Central memory CD8-positive, alpha-beta T cell (primary cell): ENCODE measurements at regions not wholly inside any gene's neighbourhood (a gene's known extent, or its start where the extent isn't known, plus 50 kb on each side); places are given as distances from the start of the nearest gene placed in this dataset.

Source experiments
- ATAC-seq: fragments of 150-1000 bp; cut with Tn5 transposase; replicated peaks from 2 replicates; pipeline ENCODE4 v1.10.0; 2022; ENCODE audit warnings: mild to moderate bottlenecking, moderate FRiP score, moderate number of reproducible peaks; ENCODE audit not compliant: poor library complexity, severe bottlenecking; ENCODE audit errors: extremely low read depth
- DNase-seq, 2 donors: peaks; one replicate each; pipeline ENCODE4 v3.0.0; 2021; ENCODE audit warnings: low spot score in 2 of 2
- H3K27ac Mint-ChIP-seq: one replicate; pipeline ENCODE4 v1.8.0; 2022; ENCODE audit warnings: low read depth, mild to moderate bottlenecking, moderate library complexity, mixed read lengths
- H3K27me3 Mint-ChIP-seq: one replicate; pipeline ENCODE4 v1.8.0; 2022; ENCODE audit warnings: mixed read lengths
- H3K36me3 Mint-ChIP-seq: one replicate; pipeline ENCODE4 v1.8.0; 2022; ENCODE audit warnings: mild to moderate bottlenecking, moderate library complexity, mixed read lengths; ENCODE audit not compliant: insufficient read depth
- H3K4me1 Mint-ChIP-seq: one replicate; pipeline ENCODE4 v1.8.0; 2022; ENCODE audit warnings: mixed read lengths
- H3K4me3 Mint-ChIP-seq: one replicate; pipeline ENCODE4 v1.8.0; 2022; ENCODE audit warnings: mild to moderate bottlenecking, moderate library complexity, mixed read lengths
- H3K9me3 Mint-ChIP-seq: one replicate; pipeline ENCODE4 v1.8.0; 2022; ENCODE audit warnings: mixed read lengths

DNA sequence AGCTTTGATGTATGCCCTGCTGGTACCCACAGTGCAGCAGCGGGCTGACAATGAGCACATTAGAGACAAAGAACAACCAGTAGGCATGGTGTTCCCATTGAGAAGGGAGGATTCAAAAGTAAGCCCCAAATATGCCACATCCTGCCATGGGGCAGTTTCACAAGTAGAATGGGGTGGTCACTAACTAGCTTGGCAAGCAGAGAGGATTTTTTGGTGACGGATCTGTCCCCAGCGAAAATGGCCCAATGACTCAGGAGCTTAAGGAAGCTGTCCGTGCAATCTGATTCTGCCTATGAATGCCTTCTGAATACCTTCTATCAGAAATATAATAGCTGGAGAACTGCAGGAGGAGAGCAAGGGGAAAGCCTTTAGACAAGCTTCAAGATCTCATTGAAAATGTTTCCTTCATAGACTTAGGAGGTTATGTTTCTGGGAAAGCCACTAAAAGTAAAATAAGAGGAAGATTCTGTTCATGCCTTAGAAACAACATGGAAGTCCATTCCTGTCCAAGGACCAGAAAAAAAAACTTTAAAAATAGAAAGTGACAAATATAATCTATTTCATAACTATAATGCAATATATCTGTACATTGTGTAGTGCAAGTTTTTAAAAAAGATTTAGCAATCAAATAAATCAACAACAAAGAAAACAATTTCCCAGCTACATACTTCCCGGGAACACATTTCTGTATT is 117.5 kb upstream of the SLC14A2 start:
- Mint-ChIP-seq H3K27ac (no peak overlapping the region), H3K36me3 (no peaks in the 10 kb centered on the region), H3K4me3 (no peak overlapping the region), H3K27me3 (peaks cover 22% of the 10 kb centered on the region), H3K9me3 (no peaks in the 10 kb centered on the region), H3K4me1 (no peaks in the 10 kb centered on the region)
- DNase-seq (no peak), ATAC-seq (no peak)

DNA sequence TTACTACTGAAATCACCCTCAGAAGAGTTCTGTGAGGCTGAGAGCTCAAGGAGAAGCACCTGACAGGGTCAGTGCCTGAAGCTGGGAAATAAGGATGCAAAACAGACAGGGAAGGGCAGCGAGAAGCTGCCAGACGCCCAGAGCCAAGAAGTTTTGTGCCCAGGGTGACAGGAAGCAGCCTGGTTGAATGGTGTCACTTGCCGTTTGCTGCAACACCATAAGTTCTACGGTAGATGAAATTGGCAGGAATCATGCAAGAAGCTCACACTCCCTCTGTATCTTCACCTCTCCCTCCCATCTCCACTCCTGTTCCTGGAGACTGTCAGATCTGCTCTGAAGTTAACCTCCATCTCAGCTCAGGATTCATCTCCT is 117.0 kb upstream of the SLC14A2 start:
- no peaks in the 10 kb centered on the region for H3K4me1 Mint-ChIP-seq
- no peak overlapping the region for H3K27ac Mint-ChIP-seq
- no peaks in the 10 kb centered on the region for H3K36me3 Mint-ChIP-seq
- H3K4me3 Mint-ChIP-seq = no peak overlapping the region
- peaks cover 22% of the 10 kb centered on the region for H3K27me3 Mint-ChIP-seq
- ATAC-seq (no peak), DNase-seq (no peak)
- no peaks in the 10 kb centered on the region for H3K9me3 Mint-ChIP-seq

DNA sequence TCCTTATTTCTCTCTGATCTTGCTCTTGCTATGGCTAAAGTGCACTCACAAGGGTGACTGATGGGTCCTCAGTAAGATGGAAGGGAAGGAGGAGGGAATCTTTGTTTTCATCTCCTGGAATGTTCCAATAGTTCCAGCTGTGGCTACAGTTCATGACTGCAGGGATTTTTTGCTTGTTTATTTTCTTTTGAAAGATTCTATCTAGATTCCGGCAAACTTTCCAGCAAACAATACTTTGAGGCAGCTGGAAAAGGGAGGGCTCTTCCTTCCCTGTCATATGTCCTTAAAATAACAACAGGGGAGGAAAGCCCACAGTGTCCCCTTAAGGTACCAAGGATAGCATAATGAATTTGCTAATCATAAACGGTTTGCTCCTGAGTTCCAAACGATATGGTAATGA is 111.3 kb upstream of the SLC14A2 start:
- no peak overlapping the region for H3K4me3 Mint-ChIP-seq
- ATAC-seq (no peak), DNase-seq (no peak)

DNA sequence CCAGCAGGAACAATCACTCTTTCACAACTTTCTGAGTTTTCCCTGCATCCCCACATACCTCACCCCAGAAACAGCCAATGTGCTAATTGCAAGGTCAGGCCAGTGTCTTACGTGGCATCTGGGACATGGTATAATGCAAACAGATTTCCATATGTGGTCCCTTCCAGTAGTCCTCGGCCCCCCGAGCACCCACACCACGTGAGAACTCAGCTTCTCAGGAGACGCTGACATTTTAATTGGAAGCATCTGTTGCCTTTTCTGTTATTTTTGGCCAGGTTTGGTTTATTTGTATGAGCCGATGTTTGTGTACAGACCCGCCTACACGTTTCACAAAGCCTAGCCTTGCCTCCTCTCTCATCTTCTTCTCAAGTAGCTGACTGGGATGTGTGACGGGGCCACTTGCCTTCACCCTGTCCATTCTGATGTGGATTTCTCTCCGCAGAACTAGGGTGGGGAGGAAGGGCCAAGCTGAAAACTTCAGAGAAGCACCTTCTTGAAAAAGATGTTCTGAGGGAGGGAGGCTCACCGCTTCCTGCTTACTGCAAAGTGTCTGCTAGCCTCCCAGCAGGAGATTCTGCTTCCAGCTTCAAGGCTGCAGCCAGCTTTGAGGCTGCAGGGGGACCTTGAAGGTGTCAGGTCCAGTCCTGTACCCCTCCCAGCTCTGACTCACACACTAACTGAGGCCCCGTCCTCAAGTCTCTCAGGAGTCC is 109.6 kb upstream of the SLC14A2 start:
- Mint-ChIP-seq H3K4me1 (no peaks in the 10 kb centered on the region), H3K9me3 (no peaks in the 10 kb centered on the region), H3K4me3 (no peak overlapping the region), H3K36me3 (no peaks in the 10 kb centered on the region), H3K27me3 (peaks cover 10% of the 10 kb centered on the region), H3K27ac (no peak overlapping the region)
- DNase-seq = no peak
- no peak for ATAC-seq

More for the DNA sequence above, 111.3 kb upstream of the SLC14A2 start:
- Mint-ChIP-seq H3K36me3 (no peaks in the 10 kb centered on the region), H3K27me3 (peaks cover 9% of the 10 kb centered on the region), H3K9me3 (no peaks in the 10 kb centered on the region), H3K4me1 (no peaks in the 10 kb centered on the region), H3K27ac (no peak overlapping the region)

- Mint-ChIP-seq H3K36me3 (no peaks in the 10 kb centered on the region), H3K4me1 (no peaks in the 10 kb centered on the region), H3K27me3 (peaks cover 23% of the 10 kb centered on the region), H3K9me3 (no peaks in the 10 kb centered on the region), H3K4me3 (no peak overlapping the region), H3K27ac (no peak overlapping the region)
- no peak for DNase-seq
- no peak for ATAC-seq
Measured at GRCh38 chr18:45506951-45507350, 108.3 kb upstream of the SLC14A2 start.

DNA sequence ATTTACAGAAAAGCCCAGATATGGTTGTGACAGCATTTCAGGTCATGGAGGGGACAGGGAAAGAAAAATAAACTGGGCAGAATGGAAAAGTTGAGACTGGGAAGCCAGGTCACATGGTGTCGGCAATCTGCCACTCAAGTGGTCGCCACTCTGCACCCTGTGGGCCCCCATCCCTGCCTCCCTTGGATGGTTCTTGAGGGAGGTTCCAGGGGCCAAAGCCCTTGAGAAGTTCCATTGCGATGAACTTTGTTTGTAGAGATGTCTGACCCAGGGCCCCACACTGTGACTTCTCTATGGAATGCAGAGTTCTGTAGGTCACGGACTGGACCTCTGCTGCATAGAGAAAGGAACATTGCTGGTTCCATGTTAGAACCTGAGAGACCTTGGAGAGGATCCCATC is 105.7 kb upstream of the SLC14A2 start:
- peaks cover 29% of the 10 kb centered on the region for H3K27me3 Mint-ChIP-seq
- H3K4me3 Mint-ChIP-seq = no peak overlapping the region
- H3K9me3 Mint-ChIP-seq = no peaks in the 10 kb centered on the region
- no peaks in the 10 kb centered on the region for H3K36me3 Mint-ChIP-seq
- no peak overlapping the region for H3K27ac Mint-ChIP-seq
- no peaks in the 10 kb centered on the region for H3K4me1 Mint-ChIP-seq
- ATAC-seq = no peak
- no peak for DNase-seq

- ATAC-seq = no peak
Measured at GRCh38 chr18:45510656-45511055, 104.6 kb upstream of the SLC14A2 start.

DNA sequence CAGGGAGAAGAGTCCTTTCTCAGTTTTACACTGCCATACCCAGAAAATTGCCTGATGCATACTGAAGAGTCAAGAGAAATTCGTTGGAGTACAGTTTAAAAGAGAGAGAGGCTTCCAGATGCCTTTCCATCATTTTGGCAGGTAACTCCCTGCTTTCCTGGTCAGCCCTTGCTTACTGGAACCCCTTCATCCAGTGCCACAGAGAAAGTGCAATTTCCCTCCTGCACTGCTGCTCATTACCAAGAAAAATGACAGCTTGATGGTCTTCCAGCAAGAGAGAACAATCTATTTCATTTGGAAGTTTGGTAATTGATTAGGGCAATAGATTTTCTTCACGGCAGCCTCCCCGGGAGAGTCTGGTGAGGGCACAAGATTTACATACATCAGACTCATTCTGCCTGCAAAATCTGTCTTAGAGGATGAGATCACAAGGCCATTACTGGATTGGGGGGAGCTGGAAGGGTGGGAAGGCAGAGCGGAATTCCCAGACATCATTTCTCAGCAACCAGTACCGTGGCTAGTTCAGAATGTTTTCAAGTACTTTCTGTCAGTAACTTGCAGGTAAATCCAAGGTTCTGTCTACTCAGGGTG is 102.8 kb upstream of the SLC14A2 start:
- no peak overlapping the region for H3K4me3 Mint-ChIP-seq
- no peak for ATAC-seq
- H3K9me3 Mint-ChIP-seq = no peaks in the 10 kb centered on the region
- H3K27me3 Mint-ChIP-seq = peaks cover 21% of the 10 kb centered on the region
- H3K36me3 Mint-ChIP-seq = no peaks in the 10 kb centered on the region
- H3K27ac Mint-ChIP-seq = no peak overlapping the region
- H3K4me1 Mint-ChIP-seq = no peaks in the 10 kb centered on the region
- no peak for DNase-seq

More at GRCh38 chr18:45510656-45511055, 104.6 kb upstream of the SLC14A2 start:
- Mint-ChIP-seq H3K9me3 (no peaks in the 10 kb centered on the region), H3K36me3 (no peaks in the 10 kb centered on the region), H3K27ac (no peak overlapping the region), H3K27me3 (peaks cover 21% of the 10 kb centered on the region), H3K4me3 (no peak overlapping the region), H3K4me1 (no peaks in the 10 kb centered on the region)
- no peak for DNase-seq

DNA sequence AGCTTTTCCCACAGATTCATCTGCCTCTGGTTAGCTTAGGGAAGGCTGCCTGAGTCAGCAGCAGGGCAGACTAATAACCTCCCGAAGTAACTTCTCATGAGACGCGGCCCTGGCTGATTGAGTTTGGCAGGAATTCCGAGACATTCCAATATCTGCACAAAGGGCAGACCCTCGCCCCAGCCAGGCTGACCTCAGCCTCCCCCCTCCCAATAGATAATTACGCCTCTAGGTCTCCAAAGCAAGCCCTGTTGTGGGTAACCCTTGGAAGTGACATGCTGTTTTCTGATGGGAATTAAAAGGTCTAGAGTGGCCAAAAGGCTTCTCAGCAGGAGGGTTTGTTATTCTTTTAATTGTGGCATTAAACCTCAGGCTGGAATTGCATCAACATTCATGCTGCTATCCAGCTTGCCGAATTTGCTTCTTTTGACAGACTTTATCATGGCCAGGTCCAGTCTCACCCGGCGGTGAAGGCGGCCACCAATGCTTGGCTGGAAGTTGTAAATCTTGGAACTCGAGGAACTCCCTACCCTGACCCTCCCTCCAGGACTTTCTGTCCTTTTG is 98.0 kb upstream of the SLC14A2 start:
- Mint-ChIP-seq H3K4me1 (no peaks in the 10 kb centered on the region), H3K4me3 (no peak overlapping the region), H3K27ac (no peak overlapping the region), H3K36me3 (no peaks in the 10 kb centered on the region), H3K9me3 (no peaks in the 10 kb centered on the region), H3K27me3 (peaks cover 4% of the 10 kb centered on the region)
- ATAC-seq (no peak), DNase-seq (no peak)

DNA sequence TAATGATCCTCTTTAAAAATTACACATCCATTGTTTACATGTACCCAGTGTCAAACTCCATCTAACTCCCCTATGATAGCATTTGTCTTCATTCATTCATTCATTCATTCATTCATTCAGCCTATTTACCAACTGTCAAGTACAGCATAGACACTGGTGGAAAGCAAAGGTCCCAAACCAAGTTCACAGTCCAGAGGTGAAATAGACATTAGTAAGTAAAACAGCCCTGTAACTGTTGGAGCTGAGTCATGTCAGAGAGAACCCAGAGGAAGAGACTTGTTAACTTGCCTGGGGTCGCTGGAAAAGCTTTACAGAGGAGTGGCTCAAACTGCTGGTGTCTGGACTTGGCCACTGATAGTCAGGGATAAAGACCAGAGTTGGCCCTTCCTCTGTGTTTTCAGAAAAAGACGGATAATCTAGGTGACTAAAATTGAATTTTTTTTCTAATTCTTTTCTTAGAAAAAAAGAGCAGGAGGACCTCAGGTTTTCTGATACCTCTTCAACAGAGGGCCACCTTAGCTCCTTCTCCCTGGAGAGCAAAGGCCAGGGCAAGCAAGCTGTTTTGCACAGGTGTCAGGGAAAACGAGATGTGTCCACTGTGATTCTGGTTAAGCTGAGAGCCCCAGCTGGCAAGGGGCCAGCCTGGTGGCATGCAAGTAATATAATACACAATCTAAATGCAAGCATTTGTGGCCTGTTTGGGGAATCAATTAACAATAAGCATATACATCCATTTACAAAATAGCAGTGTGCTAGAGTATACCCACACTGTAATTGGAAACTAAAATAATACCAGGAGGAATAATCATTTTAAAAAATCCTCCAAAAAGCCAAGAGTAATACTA is 96.7 kb upstream of the SLC14A2 start:
- DNase-seq (no peak), ATAC-seq (no peak)
- Mint-ChIP-seq H3K36me3 (no peaks in the 10 kb centered on the region), H3K27me3 (peaks cover 4% of the 10 kb centered on the region), H3K4me1 (no peaks in the 10 kb centered on the region), H3K9me3 (no peaks in the 10 kb centered on the region), H3K27ac (no peak overlapping the region), H3K4me3 (no peak overlapping the region)

DNA sequence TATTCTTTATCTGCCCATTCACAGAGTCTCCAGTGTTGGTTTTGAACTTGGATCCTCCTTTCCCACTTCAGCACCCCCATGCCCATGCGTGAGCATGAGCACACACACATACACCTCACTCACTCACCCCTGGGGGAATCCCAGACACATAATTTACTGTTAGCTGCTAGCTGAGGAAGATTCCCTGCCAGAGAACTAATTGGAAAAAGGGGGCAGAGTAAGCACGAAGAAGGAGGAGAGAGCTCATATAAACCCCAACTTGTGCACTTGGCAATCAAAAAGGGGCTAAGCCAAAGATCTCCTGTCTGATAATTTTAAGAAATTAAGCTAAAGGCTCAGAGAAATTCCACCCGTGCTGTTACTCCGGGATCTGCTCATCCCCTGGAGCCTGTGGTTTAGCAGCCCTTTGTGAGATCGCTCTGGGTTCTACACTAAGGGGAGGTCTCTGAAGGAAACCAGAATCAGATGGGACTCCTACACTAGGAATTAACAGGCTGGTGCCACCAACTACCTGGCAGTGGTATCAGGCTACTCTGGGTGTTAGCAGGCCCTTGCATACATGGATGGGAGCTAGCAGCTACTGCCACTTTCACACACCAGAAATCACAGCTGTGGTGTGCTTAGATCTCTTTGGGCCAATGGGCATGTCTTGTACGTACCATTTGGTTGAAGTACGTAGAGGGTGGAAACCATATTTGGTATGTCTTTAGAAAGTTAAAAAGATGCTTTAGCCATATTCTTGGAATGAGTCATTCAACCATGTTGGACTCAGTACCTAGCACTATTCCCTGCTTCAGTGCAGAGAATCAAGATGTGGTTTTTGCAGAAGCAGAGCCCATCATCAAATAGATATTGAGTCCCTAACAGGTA is 95.6 kb upstream of the SLC14A2 start:
- H3K27ac Mint-ChIP-seq = no peak overlapping the region
- DNase-seq = no peak
- H3K4me3 Mint-ChIP-seq = no peak overlapping the region
- H3K9me3 Mint-ChIP-seq = no peaks in the 10 kb centered on the region
- no peak for ATAC-seq
- no peaks in the 10 kb centered on the region for H3K36me3 Mint-ChIP-seq
- peaks cover 15% of the 10 kb centered on the region for H3K27me3 Mint-ChIP-seq
- H3K4me1 Mint-ChIP-seq = no peaks in the 10 kb centered on the region
